Vagina (tissue), 2 donors: ENCODE measurements at regions not wholly inside any gene's neighbourhood (a gene's known extent, or its start where the extent isn't known, plus 50 kb on each side); places are given as distances from the start of the nearest gene placed in this dataset.

ENCODE experiments used
- POLR2A ChIP-seq, 2 donors: fragments of 450-650 bp; IDR thresholded peaks; one replicate each; pipeline ENCODE4 v1.6.1; 2017; ENCODE audit warnings: antibody characterized with exemption in 2 of 2, mild to moderate bottlenecking in 2 of 2, moderate library complexity in 2 of 2
- POLR2AphosphoS5 ChIP-seq, 2 donors: sonication (generic); formaldehyde crosslinking; IDR thresholded peaks; one replicate each; pipeline ENCODE4 v1.9.0; 2017; ENCODE audit warnings: antibody characterized with exemption in 2 of 2, mild to moderate bottlenecking in 2 of 2, low read depth in 1 of 2; ENCODE audit not compliant: insufficient read depth in 1 of 2
- TF ChIP-seq, protein P1 (sequence below), 3 experiments: fragments of 450-650 bp in 2 of 3; fragments of 200-600 bp in 1 of 3; sonication (generic) in 1 of 3; IDR thresholded peaks; one replicate each; pipeline ENCODE4 v1.5.1; 2017 to 2019; ENCODE audit warnings: antibody characterized with exemption in 3 of 3, mild to moderate bottlenecking in 2 of 3, moderate library complexity in 2 of 3

DNA sequence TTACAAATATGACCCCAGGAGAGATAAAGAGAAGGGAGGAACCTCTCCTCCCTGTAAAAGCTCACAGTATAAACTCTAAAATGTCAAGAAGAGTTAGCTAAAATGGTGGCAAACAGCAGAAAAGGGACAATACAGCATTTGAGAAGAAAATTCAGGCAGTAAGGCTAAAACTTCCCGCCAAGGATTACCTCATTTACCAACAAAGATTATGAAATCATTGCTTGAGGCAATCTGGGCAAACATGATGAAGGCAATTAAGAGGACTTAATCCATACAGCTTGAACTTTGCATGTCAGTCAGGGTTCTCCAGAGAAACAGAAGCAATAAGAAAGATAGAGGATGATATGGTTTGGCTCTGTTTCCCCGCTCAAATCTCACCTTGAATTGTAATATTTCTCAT lies 81.4 kb downstream of the CMPK2 start:
- TF ChIP-seq POLR2AphosphoS5 (IDR thresholded peaks at IDR 0.05; ENCODE audit: insufficient read depth in 1 of 2, low read depth in 1 of 2) (no peak), POLR2A (IDR thresholded peaks at IDR 0.05) (no peak)
- TF ChIP-seq, protein P1, sequence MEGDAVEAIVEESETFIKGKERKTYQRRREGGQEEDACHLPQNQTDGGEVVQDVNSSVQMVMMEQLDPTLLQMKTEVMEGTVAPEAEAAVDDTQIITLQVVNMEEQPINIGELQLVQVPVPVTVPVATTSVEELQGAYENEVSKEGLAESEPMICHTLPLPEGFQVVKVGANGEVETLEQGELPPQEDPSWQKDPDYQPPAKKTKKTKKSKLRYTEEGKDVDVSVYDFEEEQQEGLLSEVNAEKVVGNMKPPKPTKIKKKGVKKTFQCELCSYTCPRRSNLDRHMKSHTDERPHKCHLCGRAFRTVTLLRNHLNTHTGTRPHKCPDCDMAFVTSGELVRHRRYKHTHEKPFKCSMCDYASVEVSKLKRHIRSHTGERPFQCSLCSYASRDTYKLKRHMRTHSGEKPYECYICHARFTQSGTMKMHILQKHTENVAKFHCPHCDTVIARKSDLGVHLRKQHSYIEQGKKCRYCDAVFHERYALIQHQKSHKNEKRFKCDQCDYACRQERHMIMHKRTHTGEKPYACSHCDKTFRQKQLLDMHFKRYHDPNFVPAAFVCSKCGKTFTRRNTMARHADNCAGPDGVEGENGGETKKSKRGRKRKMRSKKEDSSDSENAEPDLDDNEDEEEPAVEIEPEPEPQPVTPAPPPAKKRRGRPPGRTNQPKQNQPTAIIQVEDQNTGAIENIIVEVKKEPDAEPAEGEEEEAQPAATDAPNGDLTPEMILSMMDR (IDR thresholded peaks at IDR 0.05), result no peak
